ENCODE measurements at regions not wholly inside any gene's neighbourhood (a gene's known extent, or its start where the extent isn't known, plus 50 kb on each side); places are given as distances from the start of the nearest gene placed in this dataset.
"Not testable (repeated sequence)": the region's sequence is repeated elsewhere in the genome, so short reads cannot be mapped to it uniquely, and the experiment has no call there.

DNA sequence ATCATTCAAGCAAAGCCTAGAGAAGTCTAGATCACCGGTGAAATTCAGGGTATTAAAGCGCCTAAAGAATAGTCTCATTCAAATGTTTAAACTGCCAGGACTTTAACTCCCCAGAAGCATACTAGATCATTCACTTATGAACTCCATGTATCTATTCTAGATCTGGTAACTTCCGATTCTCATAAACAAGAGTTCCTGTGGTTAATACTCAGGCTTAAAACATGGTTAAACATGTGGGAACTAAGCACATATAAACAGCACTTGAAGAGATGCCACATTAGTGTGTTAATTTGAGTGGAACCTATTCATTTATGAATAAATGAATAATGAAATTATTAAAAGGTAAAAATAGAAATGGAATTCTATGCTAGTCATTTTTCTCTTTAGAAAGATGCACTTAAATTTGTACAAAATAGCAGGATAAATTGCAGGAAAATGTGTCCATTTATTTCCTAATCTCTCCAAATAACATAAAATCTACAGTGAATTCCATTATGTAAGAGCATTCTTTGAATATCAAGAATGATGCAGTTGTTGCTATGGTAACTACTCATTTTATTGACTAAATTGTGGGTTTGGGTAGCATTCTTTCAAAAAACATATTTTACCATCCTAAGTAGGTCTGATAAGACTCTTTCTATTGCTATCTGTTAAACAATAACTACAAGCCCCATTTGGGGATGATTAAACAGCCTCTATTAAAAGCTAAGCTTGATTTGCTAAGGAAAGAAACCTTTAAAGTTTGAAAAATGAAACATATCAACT lies 147.6 kb upstream of the TMEM168 start:
- Histone ChIP-seq H3K27me3 (ENCODE audit: control insufficient read depth in 3 of 3, insufficient read depth in 3 of 3, low read length in 3 of 3) (no peaks in the 10 kb centered on the region), H3K9me3 (ENCODE audit: control insufficient read depth in 2 of 2, insufficient read depth in 1 of 2, low read depth in 1 of 2, low read length in 1 of 2) (no peaks in the 10 kb centered on the region), H3K27ac (ENCODE audit: low read depth in 1 of 3, low read length in 2 of 3) (peak overlapping the region in 1 of 3 donors; percentile 79), H3K36me3 (ENCODE audit: control insufficient read depth in 3 of 3, insufficient read depth in 2 of 3, low read depth in 1 of 3, low read length in 3 of 3) (peaks cover 0 to 4% (median 2%) of the 10 kb centered on the region in 3 donors), H3K4me1 (ENCODE audit: control insufficient read depth in 3 of 3, insufficient read depth in 2 of 3, low read depth in 1 of 3, low read length in 2 of 3) (peaks cover 1 to 12% (median 4%) of the 10 kb centered on the region in 3 donors), H3K4me3 (ENCODE audit: low read depth in 1 of 3, low read length in 3 of 3) (peak overlapping the region in 1 of 3 donors; percentile 82)
- FAIRE-seq (no peak), DNase-seq (peak in 1 of 2 donors; percentile 5)
- 67 to 84% (median 80%) methylated on average over 3 of the region's 3 CpGs for WGBS, 3 donors

DNA sequence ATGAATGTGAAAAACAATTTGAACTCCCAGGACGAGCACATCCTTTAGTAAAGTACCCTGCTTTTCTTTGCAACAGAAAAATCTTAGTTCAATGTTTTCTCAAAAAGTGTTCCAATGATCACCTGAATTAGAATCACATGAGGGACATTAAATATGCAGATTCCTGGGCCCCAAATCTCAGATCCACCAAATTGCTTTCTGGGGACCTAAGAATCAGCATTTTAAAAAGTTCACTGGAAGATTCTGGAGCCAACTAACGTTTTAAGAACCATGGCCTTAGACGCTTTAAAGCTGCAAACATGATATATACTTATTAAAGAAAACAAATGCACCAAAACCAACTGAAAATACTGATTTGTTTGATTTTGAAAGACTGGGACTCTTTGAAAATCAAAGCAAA lies 143.4 kb upstream of the TMEM168 start:
- H3K4me3 ChIP-seq (ENCODE audit: low read depth in 1 of 3, low read length in 3 of 3), result no peak overlapping the region
- H3K36me3 ChIP-seq (ENCODE audit: control insufficient read depth in 3 of 3, insufficient read depth in 2 of 3, low read depth in 1 of 3, low read length in 3 of 3), result peaks cover 0 to 4% (median 2%) of the 10 kb centered on the region in 3 donors
- 83 to 89% (median 85%) methylated on average over 3 of the region's 3 CpGs for WGBS, 3 donors
- no peaks in the 10 kb centered on the region for H3K27me3 ChIP-seq (ENCODE audit: control insufficient read depth in 3 of 3, insufficient read depth in 3 of 3, low read length in 3 of 3)
- no peak overlapping the region for H3K27ac ChIP-seq (ENCODE audit: low read depth in 1 of 3, low read length in 2 of 3)
- H3K4me1 ChIP-seq (ENCODE audit: control insufficient read depth in 3 of 3, insufficient read depth in 2 of 3, low read depth in 1 of 3, low read length in 2 of 3), result peaks cover 1 to 7% (median 2%) of the 10 kb centered on the region in 3 donors
- H3K9me3 ChIP-seq (ENCODE audit: control insufficient read depth in 2 of 2, insufficient read depth in 1 of 2, low read depth in 1 of 2, low read length in 1 of 2), result no peaks in the 10 kb centered on the region
- no peak for FAIRE-seq
- no peak for DNase-seq

DNA sequence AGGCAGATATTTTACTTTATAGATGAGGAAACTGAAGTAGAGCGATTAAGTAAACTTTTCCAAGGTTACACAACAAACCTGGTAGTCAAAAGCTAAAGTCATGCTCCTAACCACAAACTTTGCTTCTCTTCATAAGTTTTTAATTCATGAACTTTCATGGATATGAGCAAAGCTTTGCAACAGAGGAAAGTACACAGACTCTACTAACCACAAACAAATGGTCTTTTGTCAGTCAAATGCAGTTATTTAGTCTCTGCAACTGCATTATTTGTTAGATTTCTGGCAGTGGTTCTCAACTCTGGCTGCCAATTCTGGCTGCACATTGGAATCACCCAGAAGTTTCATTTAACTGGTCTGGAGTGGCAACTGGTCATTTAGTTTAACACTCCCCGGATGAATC lies 140.6 kb upstream of the TMEM168 start:
- H3K9me3 ChIP-seq (ENCODE audit: control insufficient read depth in 2 of 2, insufficient read depth in 1 of 2, low read depth in 1 of 2, low read length in 1 of 2), result no peaks in the 10 kb centered on the region
- H3K27ac ChIP-seq (ENCODE audit: low read depth in 1 of 3, low read length in 2 of 3), result no peak overlapping the region
- H3K36me3 ChIP-seq (ENCODE audit: control insufficient read depth in 3 of 3, insufficient read depth in 2 of 3, low read depth in 1 of 3, low read length in 3 of 3), result peaks cover 0 to 4% (median 2%) of the 10 kb centered on the region in 3 donors
- 74 to 92% (median 75%) methylated on average over 2 of the region's 2 CpGs for WGBS, 3 donors
- FAIRE-seq (no peak), DNase-seq (no peak)
- H3K4me1 ChIP-seq (ENCODE audit: control insufficient read depth in 3 of 3, insufficient read depth in 2 of 3, low read depth in 1 of 3, low read length in 2 of 3), result no peaks in the 10 kb centered on the region
- no peaks in the 10 kb centered on the region for H3K27me3 ChIP-seq (ENCODE audit: control insufficient read depth in 3 of 3, insufficient read depth in 3 of 3, low read length in 3 of 3)
- no peak overlapping the region for H3K4me3 ChIP-seq (ENCODE audit: low read depth in 1 of 3, low read length in 3 of 3)

DNA sequence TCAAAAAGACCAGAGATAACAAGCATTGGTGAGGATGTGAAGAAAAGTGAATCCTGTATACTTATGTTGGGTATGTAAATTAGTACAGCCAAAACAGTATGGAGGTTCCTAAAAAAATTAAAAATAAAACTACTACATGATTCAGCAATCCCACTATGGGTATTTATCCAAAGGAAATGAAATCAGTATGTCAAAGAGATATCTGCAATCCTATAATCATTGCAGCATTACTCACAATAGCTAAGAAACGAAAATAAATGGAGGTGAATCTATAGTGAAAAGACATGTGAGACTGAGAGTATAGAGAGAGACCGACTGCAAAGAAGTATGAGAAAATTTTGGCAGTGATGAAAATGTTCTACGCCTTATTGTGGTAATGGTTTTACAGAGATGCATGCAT lies 139.2 kb upstream of the TMEM168 start:
- Histone ChIP-seq H3K27me3 (ENCODE audit: control insufficient read depth in 3 of 3, insufficient read depth in 3 of 3, low read length in 3 of 3) (no peaks in the 10 kb centered on the region), H3K4me1 (ENCODE audit: control insufficient read depth in 3 of 3, insufficient read depth in 2 of 3, low read depth in 1 of 3, low read length in 2 of 3) (no peaks in the 10 kb centered on the region), H3K9me3 (ENCODE audit: control insufficient read depth in 2 of 2, insufficient read depth in 1 of 2, low read depth in 1 of 2, low read length in 1 of 2) (no peaks in the 10 kb centered on the region), H3K27ac (ENCODE audit: low read depth in 1 of 3, low read length in 2 of 3) (no peak overlapping the region), H3K36me3 (ENCODE audit: control insufficient read depth in 3 of 3, insufficient read depth in 2 of 3, low read depth in 1 of 3, low read length in 3 of 3) (peaks cover 0 to 4% (median 2%) of the 10 kb centered on the region in 3 donors), H3K4me3 (ENCODE audit: low read depth in 1 of 3, low read length in 3 of 3) (no peak overlapping the region)
- DNase-seq (no peak), FAIRE-seq (no peak)
- 93 to 95% (median 94%) methylated on average over 3 of the region's 3 CpGs for WGBS, 3 donors

DNA sequence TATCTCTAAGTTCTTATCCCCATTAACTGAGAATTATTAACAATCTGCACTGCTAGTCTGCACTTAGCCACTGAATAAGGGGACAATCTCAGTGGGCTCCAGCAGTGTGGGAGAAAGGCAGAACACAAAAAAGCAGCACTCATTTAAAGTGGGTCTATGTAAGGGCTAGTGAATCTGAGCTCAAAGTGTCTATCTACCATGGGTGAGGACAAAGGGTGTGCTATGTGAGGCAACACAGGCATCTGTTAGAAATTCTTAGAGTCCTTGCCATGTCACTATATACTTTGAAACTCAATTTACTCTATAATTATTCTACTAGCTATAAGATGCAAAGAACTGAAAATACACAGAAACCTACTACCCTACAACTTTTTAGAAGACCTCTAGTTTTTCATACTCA lies 135.8 kb upstream of the TMEM168 start:
- DNase-seq, result no peak
- no peaks in the 10 kb centered on the region for H3K36me3 ChIP-seq (ENCODE audit: control insufficient read depth in 3 of 3, insufficient read depth in 2 of 3, low read depth in 1 of 3, low read length in 3 of 3)
- FAIRE-seq, result no peak
- H3K4me1 ChIP-seq (ENCODE audit: control insufficient read depth in 3 of 3, insufficient read depth in 2 of 3, low read depth in 1 of 3, low read length in 2 of 3), result no peaks in the 10 kb centered on the region
- H3K4me3 ChIP-seq (ENCODE audit: low read depth in 1 of 3, low read length in 3 of 3), result no peak overlapping the region
- H3K9me3 ChIP-seq (ENCODE audit: control insufficient read depth in 2 of 2, insufficient read depth in 1 of 2, low read depth in 1 of 2, low read length in 1 of 2), result peaks cover 0 to 5% of the 10 kb centered on the region in 2 donors
- no peak overlapping the region for H3K27ac ChIP-seq (ENCODE audit: low read depth in 1 of 3, low read length in 2 of 3)
- H3K27me3 ChIP-seq (ENCODE audit: control insufficient read depth in 3 of 3, insufficient read depth in 3 of 3, low read length in 3 of 3), result no peaks in the 10 kb centered on the region

DNA sequence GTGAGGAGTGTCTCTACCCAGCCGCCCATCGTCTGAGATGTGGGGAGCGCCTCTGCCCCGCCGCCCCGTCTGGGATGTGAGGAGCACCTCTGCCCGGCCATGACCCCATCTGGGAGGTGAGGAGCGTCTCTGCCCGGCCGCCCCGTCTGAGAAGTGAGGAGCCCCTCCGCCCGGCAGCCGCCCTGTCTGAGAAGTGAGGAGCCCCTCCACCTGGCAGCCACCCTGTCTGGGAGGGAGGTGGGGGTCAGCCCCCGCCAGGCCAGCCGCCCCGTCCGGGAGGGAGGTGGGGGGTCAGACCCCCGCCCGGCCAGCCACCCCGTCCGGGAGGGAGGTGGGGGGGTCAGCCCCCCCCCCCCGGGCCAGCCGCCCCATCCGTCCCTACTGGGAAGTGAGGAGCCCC lies 132.4 kb upstream of the TMEM168 start:
- 96 to 98% (median 96%) methylated on average over 7 to 25 of the region's 25 CpGs for WGBS, 3 donors
- not testable (repeated sequence) for H3K4me1 ChIP-seq (ENCODE audit: control insufficient read depth in 3 of 3, insufficient read depth in 2 of 3, low read depth in 1 of 3, low read length in 2 of 3)

DNA sequence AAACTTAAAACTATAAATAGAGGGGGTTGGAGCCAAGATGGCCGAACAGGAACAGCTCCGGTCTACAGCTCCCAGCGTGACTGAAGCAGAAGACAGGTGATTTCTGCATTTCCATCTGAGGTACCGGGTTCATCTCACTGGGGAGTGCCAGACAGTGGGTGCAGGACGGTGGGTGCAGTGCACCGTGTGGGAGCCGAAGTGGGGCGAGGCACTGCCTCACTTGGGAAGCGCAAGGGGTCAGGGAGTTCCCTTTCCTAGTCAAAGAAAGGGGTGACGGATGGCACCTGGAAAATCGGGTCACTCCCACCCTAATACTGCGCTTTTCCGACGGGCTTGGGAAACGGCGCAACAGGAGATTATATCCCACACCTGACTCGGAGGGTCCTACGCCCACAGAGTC lies 126.2 kb upstream of the TMEM168 start:
- FAIRE-seq; H3K27ac ChIP-seq (ENCODE audit: low read depth in 1 of 3, low read length in 2 of 3); H3K4me3 ChIP-seq (ENCODE audit: low read depth in 1 of 3, low read length in 3 of 3); H3K27me3 ChIP-seq (ENCODE audit: control insufficient read depth in 3 of 3, insufficient read depth in 3 of 3, low read length in 3 of 3); H3K4me1 ChIP-seq (ENCODE audit: control insufficient read depth in 3 of 3, insufficient read depth in 2 of 3, low read depth in 1 of 3, low read length in 2 of 3); H3K9me3 ChIP-seq (ENCODE audit: control insufficient read depth in 2 of 2, insufficient read depth in 1 of 2, low read depth in 1 of 2, low read length in 1 of 2); H3K36me3 ChIP-seq (ENCODE audit: control insufficient read depth in 3 of 3, insufficient read depth in 2 of 3, low read depth in 1 of 3, low read length in 3 of 3); DNase-seq: not testable (repeated sequence)
- 97 to 99% (median 98%) methylated on average over 18 of the region's 18 CpGs for WGBS, 3 donors

More for the DNA sequence above, 132.4 kb upstream of the TMEM168 start:
- not testable (repeated sequence) for H3K36me3 ChIP-seq (ENCODE audit: control insufficient read depth in 3 of 3, insufficient read depth in 2 of 3, low read depth in 1 of 3, low read length in 3 of 3); FAIRE-seq; DNase-seq; H3K27me3 ChIP-seq (ENCODE audit: control insufficient read depth in 3 of 3, insufficient read depth in 3 of 3, low read length in 3 of 3); H3K4me3 ChIP-seq (ENCODE audit: low read depth in 1 of 3, low read length in 3 of 3); H3K27ac ChIP-seq (ENCODE audit: low read depth in 1 of 3, low read length in 2 of 3); H3K9me3 ChIP-seq (ENCODE audit: control insufficient read depth in 2 of 2, insufficient read depth in 1 of 2, low read depth in 1 of 2, low read length in 1 of 2)

DNA sequence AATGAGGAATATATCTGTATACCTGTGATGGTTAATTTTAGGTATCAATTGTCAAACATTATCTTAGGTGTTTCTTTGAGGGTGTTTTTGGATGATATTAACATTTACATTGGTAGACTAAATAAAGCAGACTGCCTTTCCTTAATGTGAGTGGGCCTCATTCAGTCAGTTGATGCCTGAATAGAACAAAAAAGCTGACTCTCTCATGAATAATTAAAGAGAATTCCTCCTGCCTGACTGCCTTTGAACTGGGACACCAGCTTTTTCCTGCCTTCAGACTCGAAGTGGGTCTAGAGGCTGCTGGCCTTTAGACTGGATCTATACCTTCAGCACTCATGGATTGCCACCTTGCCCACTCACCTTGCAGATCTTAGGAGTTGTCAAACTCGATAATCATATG lies 117.9 kb upstream of the TMEM168 start:
- FAIRE-seq (no peak), DNase-seq (no peak)
- H3K9me3 ChIP-seq (ENCODE audit: control insufficient read depth in 2 of 2, insufficient read depth in 1 of 2, low read depth in 1 of 2, low read length in 1 of 2), result no peaks in the 10 kb centered on the region
- H3K27ac ChIP-seq (ENCODE audit: low read depth in 1 of 3, low read length in 2 of 3), result no peak overlapping the region
- H3K27me3 ChIP-seq (ENCODE audit: control insufficient read depth in 3 of 3, insufficient read depth in 3 of 3, low read length in 3 of 3), result no peaks in the 10 kb centered on the region
- peaks cover 0 to 2% (median 0%) of the 10 kb centered on the region in 3 donors for H3K36me3 ChIP-seq (ENCODE audit: control insufficient read depth in 3 of 3, insufficient read depth in 2 of 3, low read depth in 1 of 3, low read length in 3 of 3)
- H3K4me3 ChIP-seq (ENCODE audit: low read depth in 1 of 3, low read length in 3 of 3), result no peak overlapping the region
- no peaks in the 10 kb centered on the region for H3K4me1 ChIP-seq (ENCODE audit: control insufficient read depth in 3 of 3, insufficient read depth in 2 of 3, low read depth in 1 of 3, low read length in 2 of 3)
- WGBS, 3 donors, result 92 to 96% (median 94%) methylated on average over 2 of the region's 2 CpGs

DNA sequence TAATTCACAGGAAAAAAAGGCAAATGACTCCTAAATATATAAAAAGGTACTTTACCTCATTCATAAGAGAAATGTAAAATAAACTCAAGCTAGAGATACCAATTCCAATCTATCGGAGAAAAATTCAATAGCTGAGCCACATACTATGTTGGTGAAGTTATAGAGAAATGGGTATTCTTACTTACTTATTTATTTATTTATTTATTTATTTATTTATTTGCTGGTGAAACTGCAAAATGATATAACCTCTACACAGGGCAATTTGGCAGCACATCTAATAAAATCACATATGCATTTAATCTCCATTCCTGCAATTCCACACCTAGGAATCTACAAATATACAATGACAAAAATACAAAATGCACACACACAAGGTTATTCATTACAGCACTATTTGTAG lies 117.5 kb upstream of the TMEM168 start:
- no peak overlapping the region for H3K4me3 ChIP-seq (ENCODE audit: low read depth in 1 of 3, low read length in 3 of 3)
- H3K9me3 ChIP-seq (ENCODE audit: control insufficient read depth in 2 of 2, insufficient read depth in 1 of 2, low read depth in 1 of 2, low read length in 1 of 2), result no peaks in the 10 kb centered on the region
- H3K36me3 ChIP-seq (ENCODE audit: control insufficient read depth in 3 of 3, insufficient read depth in 2 of 3, low read depth in 1 of 3, low read length in 3 of 3), result peaks cover 0 to 2% (median 0%) of the 10 kb centered on the region in 3 donors
- DNase-seq, result no peak
- H3K27me3 ChIP-seq (ENCODE audit: control insufficient read depth in 3 of 3, insufficient read depth in 3 of 3, low read length in 3 of 3), result no peaks in the 10 kb centered on the region
- no peak overlapping the region for H3K27ac ChIP-seq (ENCODE audit: low read depth in 1 of 3, low read length in 2 of 3)
- FAIRE-seq, result peak; percentile 84
- no peaks in the 10 kb centered on the region for H3K4me1 ChIP-seq (ENCODE audit: control insufficient read depth in 3 of 3, insufficient read depth in 2 of 3, low read depth in 1 of 3, low read length in 2 of 3)
- 97 to 100% (median 98%) methylated on average over 1 of the region's 1 CpG for WGBS, 3 donors
